Liver (tissue), 8 donors: ENCODE measurements at regions not wholly inside any gene's neighbourhood (a gene's known extent, or its start where the extent isn't known, plus 50 kb on each side); places are given as distances from the start of the nearest gene placed in this dataset.

ENCODE experiments used
- DNase-seq: peaks from one replicate; pipeline ENCODE4 v3.0.0-alpha.2; 2017; ENCODE audit warnings: low spot score
- H3K27ac ChIP-seq, 2 donors: one replicate each; pipeline ENCODE4 v1.7.0; 2013; ENCODE audit warnings: inconsistent platforms in 2 of 2, low read length in 2 of 2, control low read depth in 1 of 2, low read depth in 1 of 2, mild to moderate bottlenecking in 1 of 2
- H3K27me3 ChIP-seq, 4 donors: one replicate each; pipeline versions ENCODE4 v1.6.1 to v1.7.0; 2013; ENCODE audit warnings: low read length in 3 of 4, inconsistent platforms in 1 of 4, mild to moderate bottlenecking in 1 of 4, moderate library complexity in 1 of 4; ENCODE audit not compliant: control insufficient read depth in 4 of 4, insufficient read depth in 4 of 4
- H3K36me3 ChIP-seq, 4 donors: one replicate each; pipeline versions ENCODE4 v1.6.1 to v1.7.0; 2013; ENCODE audit warnings: low read length in 3 of 4, mild to moderate bottlenecking in 3 of 4, low read depth in 1 of 4, moderate library complexity in 1 of 4; ENCODE audit not compliant: control insufficient read depth in 4 of 4, insufficient read depth in 3 of 4
- H3K4me1 ChIP-seq, 4 donors: one replicate each; pipeline versions ENCODE4 v1.6.1 to v1.7.0; 2013; ENCODE audit warnings: low read length in 3 of 4, mild to moderate bottlenecking in 3 of 4, moderate library complexity in 1 of 4; ENCODE audit not compliant: control insufficient read depth in 4 of 4, insufficient read depth in 4 of 4
- H3K4me3 ChIP-seq, 3 donors: one replicate each; pipeline versions ENCODE4 v1.6.1 to v1.7.0; 2013; ENCODE audit warnings: low read length in 3 of 3, control low read depth in 1 of 3, low read depth in 1 of 3, mild to moderate bottlenecking in 1 of 3
- H3K9ac ChIP-seq, 2 donors: one replicate each; pipeline ENCODE4 v1.7.0; 2013; ENCODE audit warnings: low read length in 2 of 2, mild to moderate bottlenecking in 2 of 2, moderate library complexity in 2 of 2, control low read depth in 1 of 2, low read depth in 1 of 2
- H3K9me3 ChIP-seq, 4 donors: one replicate each; pipeline versions ENCODE4 v1.6.1 to v1.7.0; 2013; ENCODE audit warnings: low read length in 3 of 4; ENCODE audit not compliant: control insufficient read depth in 4 of 4
- EGR1 ChIP-seq, 2 donors: IDR thresholded peaks; 2 replicates each; pipeline ENCODE4 v1.6.1; 2016 to 2018; ENCODE audit warnings: antibody characterized with exemption in 2 of 2, low read depth in 2 of 2
- FOXA1 ChIP-seq: IDR thresholded peaks from 2 replicates; pipeline ENCODE4 v1.6.1; 2016; ENCODE audit warnings: antibody characterized with exemption
- FOXA2 ChIP-seq: IDR thresholded peaks from 2 replicates; pipeline ENCODE4 v1.6.1; 2016; ENCODE audit warnings: antibody characterized with exemption
- GABPA ChIP-seq, 2 donors: IDR thresholded peaks in 1 of 2; conservative IDR thresholded peaks in 1 of 2; 2 replicates each; pipeline ENCODE4 v1.6.1; 2016; ENCODE audit warnings: antibody characterized with exemption in 2 of 2, mild to moderate bottlenecking in 1 of 2, moderate library complexity in 1 of 2
- HNF4A ChIP-seq, 2 donors: conservative IDR thresholded peaks; 2 replicates each; pipeline ENCODE4 v1.6.1; 2016; ENCODE audit warnings: antibody characterized with exemption in 2 of 2, mild to moderate bottlenecking in 2 of 2
- HNF4G ChIP-seq: IDR thresholded peaks from 2 replicates; pipeline ENCODE4 v1.6.1; 2016; ENCODE audit warnings: antibody characterized with exemption
- JUND ChIP-seq, 2 donors: IDR thresholded peaks; 2 replicates each; pipeline ENCODE4 v1.6.1; 2016; ENCODE audit warnings: antibody characterized with exemption in 2 of 2
- NR2F2 ChIP-seq: IDR thresholded peaks from 2 replicates; pipeline ENCODE4 v1.6.1; 2016; ENCODE audit warnings: antibody characterized with exemption
- RAD21 ChIP-seq, 2 donors: IDR thresholded peaks; 2 replicates each; pipeline ENCODE4 v1.6.1; 2016; ENCODE audit warnings: antibody characterized with exemption in 2 of 2, mild to moderate bottlenecking in 2 of 2
- RXRA ChIP-seq, 2 donors: IDR thresholded peaks; 2 replicates each; pipeline ENCODE4 v1.6.1; 2017 to 2018; ENCODE audit warnings: antibody characterized with exemption in 2 of 2, mild to moderate bottlenecking in 1 of 2
- SP1 ChIP-seq: IDR thresholded peaks from 2 replicates; pipeline ENCODE4 v1.6.1; 2018; ENCODE audit warnings: antibody characterized with exemption, mild to moderate bottlenecking
- TAF1 ChIP-seq: conservative IDR thresholded peaks from 2 replicates; pipeline ENCODE4 v1.6.1; 2016; ENCODE audit warnings: antibody characterized with exemption, mild to moderate bottlenecking
- YY1 ChIP-seq: IDR thresholded peaks from 2 replicates; pipeline ENCODE4 v1.6.1; 2016; ENCODE audit warnings: antibody characterized with exemption, mild to moderate bottlenecking
- WGBS: extraction: QIAGEN DNeasy Blood & Tissue Kit; methylation state at CpG from one replicate; pipeline ENCODE4 v1.1.7; 2013; 5-methylcytosine and 5-hydroxymethylcytosine counted together
- TF ChIP-seq, protein P1 (sequence below): fragments of 150-350 bp; IDR thresholded peaks from 2 replicates; pipeline ENCODE4 v1.5.1; 2017; ENCODE audit warnings: improper control_type of control experiment, low read depth, low read length; ENCODE audit not compliant: missing input control
- TF ChIP-seq, protein P2 (sequence below): IDR thresholded peaks from 2 replicates; pipeline ENCODE4 v1.6.1; 2016; ENCODE audit warnings: antibody characterized with exemption
- TF ChIP-seq, protein P3 (sequence below): IDR thresholded peaks from 2 replicates; pipeline ENCODE4 v1.6.1; 2016; ENCODE audit warnings: antibody characterized with exemption, mild to moderate bottlenecking
- TF ChIP-seq, protein P4 (sequence below): IDR thresholded peaks from 2 replicates; pipeline ENCODE4 v1.6.1; 2016; ENCODE audit warnings: antibody characterized with exemption
- TF ChIP-seq, protein P5 (sequence below): IDR thresholded peaks from 2 replicates; pipeline ENCODE4 v1.6.1; 2016; ENCODE audit warnings: antibody characterized with exemption
- donor health status: healthy.
- donor health status: healthy.
- donor health status: healthy.
- donor health status: healthy.
- donor health status: healthy.

DNA sequence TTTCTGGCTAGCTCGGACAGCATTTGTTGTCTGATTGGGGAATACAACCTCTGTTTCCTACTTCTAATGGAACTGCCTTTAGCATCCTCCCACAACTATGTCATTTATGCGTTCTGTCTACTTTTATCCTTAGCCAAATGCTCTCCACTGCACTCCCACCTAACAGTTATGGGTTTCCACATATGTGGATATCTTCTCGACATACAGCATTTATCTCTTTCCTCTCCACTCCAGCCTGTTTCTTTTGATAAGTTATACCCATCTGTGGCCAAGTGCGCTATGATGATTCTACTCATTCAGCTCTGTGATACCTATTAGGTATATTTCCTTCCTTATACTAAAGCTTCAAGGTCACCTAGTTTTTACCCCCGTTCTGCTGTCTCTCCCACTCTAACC is 122.2 kb upstream of the NAP1L1 start:
- Histone ChIP-seq H3K9me3 (peaks cover 0 to 1% (median 0%) of the 10 kb centered on the region in 4 donors), H3K4me1 (peaks cover 0 to 4% (median 1%) of the 10 kb centered on the region in 4 donors), H3K27ac (no peak overlapping the region), H3K9ac (no peak overlapping the region), H3K36me3 (no peaks in the 10 kb centered on the region), H3K4me3 (no peak overlapping the region), H3K27me3 (no peaks in the 10 kb centered on the region)
- 91% methylated on average over 5 of the region's 5 CpGs for WGBS
- no peak for DNase-seq
- TF ChIP-seq, protein P1, sequence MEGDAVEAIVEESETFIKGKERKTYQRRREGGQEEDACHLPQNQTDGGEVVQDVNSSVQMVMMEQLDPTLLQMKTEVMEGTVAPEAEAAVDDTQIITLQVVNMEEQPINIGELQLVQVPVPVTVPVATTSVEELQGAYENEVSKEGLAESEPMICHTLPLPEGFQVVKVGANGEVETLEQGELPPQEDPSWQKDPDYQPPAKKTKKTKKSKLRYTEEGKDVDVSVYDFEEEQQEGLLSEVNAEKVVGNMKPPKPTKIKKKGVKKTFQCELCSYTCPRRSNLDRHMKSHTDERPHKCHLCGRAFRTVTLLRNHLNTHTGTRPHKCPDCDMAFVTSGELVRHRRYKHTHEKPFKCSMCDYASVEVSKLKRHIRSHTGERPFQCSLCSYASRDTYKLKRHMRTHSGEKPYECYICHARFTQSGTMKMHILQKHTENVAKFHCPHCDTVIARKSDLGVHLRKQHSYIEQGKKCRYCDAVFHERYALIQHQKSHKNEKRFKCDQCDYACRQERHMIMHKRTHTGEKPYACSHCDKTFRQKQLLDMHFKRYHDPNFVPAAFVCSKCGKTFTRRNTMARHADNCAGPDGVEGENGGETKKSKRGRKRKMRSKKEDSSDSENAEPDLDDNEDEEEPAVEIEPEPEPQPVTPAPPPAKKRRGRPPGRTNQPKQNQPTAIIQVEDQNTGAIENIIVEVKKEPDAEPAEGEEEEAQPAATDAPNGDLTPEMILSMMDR: no peak
- TF ChIP-seq, protein P2, sequence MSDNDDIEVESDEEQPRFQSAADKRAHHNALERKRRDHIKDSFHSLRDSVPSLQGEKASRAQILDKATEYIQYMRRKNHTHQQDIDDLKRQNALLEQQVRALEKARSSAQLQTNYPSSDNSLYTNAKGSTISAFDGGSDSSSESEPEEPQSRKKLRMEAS: no peak
- TF ChIP-seq, protein P3, sequence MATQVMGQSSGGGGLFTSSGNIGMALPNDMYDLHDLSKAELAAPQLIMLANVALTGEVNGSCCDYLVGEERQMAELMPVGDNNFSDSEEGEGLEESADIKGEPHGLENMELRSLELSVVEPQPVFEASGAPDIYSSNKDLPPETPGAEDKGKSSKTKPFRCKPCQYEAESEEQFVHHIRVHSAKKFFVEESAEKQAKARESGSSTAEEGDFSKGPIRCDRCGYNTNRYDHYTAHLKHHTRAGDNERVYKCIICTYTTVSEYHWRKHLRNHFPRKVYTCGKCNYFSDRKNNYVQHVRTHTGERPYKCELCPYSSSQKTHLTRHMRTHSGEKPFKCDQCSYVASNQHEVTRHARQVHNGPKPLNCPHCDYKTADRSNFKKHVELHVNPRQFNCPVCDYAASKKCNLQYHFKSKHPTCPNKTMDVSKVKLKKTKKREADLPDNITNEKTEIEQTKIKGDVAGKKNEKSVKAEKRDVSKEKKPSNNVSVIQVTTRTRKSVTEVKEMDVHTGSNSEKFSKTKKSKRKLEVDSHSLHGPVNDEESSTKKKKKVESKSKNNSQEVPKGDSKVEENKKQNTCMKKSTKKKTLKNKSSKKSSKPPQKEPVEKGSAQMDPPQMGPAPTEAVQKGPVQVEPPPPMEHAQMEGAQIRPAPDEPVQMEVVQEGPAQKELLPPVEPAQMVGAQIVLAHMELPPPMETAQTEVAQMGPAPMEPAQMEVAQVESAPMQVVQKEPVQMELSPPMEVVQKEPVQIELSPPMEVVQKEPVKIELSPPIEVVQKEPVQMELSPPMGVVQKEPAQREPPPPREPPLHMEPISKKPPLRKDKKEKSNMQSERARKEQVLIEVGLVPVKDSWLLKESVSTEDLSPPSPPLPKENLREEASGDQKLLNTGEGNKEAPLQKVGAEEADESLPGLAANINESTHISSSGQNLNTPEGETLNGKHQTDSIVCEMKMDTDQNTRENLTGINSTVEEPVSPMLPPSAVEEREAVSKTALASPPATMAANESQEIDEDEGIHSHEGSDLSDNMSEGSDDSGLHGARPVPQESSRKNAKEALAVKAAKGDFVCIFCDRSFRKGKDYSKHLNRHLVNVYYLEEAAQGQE: no peak
- TF ChIP-seq, protein P4, sequence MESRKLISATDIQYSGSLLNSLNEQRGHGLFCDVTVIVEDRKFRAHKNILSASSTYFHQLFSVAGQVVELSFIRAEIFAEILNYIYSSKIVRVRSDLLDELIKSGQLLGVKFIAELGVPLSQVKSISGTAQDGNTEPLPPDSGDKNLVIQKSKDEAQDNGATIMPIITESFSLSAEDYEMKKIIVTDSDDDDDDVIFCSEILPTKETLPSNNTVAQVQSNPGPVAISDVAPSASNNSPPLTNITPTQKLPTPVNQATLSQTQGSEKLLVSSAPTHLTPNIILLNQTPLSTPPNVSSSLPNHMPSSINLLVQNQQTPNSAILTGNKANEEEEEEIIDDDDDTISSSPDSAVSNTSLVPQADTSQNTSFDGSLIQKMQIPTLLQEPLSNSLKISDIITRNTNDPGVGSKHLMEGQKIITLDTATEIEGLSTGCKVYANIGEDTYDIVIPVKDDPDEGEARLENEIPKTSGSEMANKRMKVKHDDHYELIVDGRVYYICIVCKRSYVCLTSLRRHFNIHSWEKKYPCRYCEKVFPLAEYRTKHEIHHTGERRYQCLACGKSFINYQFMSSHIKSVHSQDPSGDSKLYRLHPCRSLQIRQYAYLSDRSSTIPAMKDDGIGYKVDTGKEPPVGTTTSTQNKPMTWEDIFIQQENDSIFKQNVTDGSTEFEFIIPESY: no peak
- TF ChIP-seq, protein P5, sequence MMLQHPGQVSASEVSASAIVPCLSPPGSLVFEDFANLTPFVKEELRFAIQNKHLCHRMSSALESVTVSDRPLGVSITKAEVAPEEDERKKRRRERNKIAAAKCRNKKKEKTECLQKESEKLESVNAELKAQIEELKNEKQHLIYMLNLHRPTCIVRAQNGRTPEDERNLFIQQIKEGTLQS: no peak
- TF ChIP-seq GABPA (IDR thresholded peaks at IDR 0.05 in 1 of 2, conservative IDR thresholded peaks at IDR 0.05 in 1 of 2) (no peak), TAF1 (no peak), HNF4G (no peak), YY1 (no peak), RAD21 (IDR thresholded peaks at IDR 0.05) (no peak), RXRA (IDR thresholded peaks at IDR 0.05) (no peak), FOXA2 (no peak), SP1 (no peak), JUND (IDR thresholded peaks at IDR 0.05) (no peak), EGR1 (IDR thresholded peaks at IDR 0.05; ENCODE audit: low read depth in 2 of 2) (no peak), HNF4A (conservative IDR thresholded peaks at IDR 0.05) (no peak), NR2F2 (no peak), FOXA1 (no peak)
